ENCODE measurements at regions not wholly inside any gene's neighbourhood (a gene's known extent, or its start where the extent isn't known, plus 50 kb on each side); places are given as distances from the start of the nearest gene placed in this dataset.

DNA sequence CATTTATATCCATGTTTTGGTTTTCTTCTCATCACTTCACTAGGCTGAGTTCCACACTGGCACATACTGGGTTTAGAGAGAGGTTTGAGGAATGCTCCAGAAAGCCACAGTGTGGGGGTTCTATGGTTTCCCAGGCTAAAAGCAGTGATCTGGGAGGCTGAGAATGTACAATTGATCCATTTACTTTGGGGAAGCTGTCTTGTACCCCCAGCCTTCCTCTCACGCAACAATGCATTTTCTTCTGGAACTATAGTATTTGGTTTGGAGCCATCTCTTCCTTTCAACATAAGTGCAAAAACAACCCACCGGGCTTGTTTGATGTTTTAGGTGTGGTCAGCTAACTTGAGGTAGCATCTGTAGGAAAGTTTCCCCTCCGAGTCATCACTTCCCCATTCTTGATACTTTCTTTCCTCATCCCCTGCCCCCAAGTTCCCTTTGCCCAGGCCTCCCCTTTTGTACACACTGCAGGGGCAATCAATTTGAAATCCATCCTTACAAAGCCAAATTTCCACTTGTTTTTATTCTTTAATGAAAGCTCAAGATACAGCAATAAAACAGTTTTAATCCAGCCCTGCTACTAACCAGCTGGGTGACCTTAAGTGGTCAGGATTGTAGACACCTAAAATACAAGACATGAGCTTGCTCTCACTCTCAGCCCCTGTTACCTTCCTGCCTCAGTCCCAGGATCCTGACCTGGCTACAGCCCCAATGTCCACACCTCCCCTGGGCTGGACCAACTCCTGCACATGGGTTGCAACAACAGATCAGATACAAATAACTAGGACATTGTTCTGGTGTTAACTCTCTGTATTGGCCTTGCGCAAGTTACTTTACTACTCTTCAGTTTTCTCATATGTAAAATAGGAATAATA, 109.2 kb downstream of the FHDC1 start:
- POLR2A ChIA-PET = no interaction called here
- CTCF ChIA-PET = interaction anchor here (1.5 to 4.7 kb wide), 5 partner anchors 12 to 125 kb away, joined by 3 to 18 read pairs (median 4); no protein-coding TSS in a partner anchor
- TF ChIP-seq, protein P1, sequence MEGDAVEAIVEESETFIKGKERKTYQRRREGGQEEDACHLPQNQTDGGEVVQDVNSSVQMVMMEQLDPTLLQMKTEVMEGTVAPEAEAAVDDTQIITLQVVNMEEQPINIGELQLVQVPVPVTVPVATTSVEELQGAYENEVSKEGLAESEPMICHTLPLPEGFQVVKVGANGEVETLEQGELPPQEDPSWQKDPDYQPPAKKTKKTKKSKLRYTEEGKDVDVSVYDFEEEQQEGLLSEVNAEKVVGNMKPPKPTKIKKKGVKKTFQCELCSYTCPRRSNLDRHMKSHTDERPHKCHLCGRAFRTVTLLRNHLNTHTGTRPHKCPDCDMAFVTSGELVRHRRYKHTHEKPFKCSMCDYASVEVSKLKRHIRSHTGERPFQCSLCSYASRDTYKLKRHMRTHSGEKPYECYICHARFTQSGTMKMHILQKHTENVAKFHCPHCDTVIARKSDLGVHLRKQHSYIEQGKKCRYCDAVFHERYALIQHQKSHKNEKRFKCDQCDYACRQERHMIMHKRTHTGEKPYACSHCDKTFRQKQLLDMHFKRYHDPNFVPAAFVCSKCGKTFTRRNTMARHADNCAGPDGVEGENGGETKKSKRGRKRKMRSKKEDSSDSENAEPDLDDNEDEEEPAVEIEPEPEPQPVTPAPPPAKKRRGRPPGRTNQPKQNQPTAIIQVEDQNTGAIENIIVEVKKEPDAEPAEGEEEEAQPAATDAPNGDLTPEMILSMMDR (IDR thresholded peaks at IDR 0.05; ENCODE audit: control extremely low read depth, extremely low read depth, low read depth, missing control alignments) = no peak
- DNase-seq (ENCODE audit: extremely low spot score) = no peak

DNA sequence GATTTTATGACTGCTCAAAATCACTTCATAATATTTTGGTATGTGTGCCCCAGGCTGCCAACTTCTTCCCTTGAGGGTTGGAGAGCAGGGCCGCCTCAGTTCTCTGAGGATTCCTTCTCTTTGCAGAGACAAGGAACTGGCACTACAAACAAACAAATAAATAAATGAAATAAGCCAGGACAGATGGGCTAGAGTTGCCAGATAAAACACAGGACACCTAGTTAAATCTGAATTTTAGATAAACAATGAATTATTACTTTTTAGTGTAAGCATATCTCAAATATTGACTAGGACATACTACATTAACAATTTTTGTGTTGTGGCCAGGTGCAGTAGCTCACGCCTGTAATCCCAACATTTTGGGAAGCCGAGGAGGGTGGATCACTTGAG, 122.5 kb downstream of the FHDC1 start:
- no peak for DNase-seq (ENCODE audit: extremely low spot score)
- ChIA-PET CTCF (interaction anchor here (2.0 to 3.5 kb wide), 2 partner anchors 12 to 25 kb away, joined by 5 to 18 read pairs; no protein-coding TSS in a partner anchor), POLR2A (no interaction called here)
- TF ChIP-seq, protein P1 (IDR thresholded peaks at IDR 0.05; ENCODE audit: control extremely low read depth, extremely low read depth, low read depth, missing control alignments) = no peak

DNA sequence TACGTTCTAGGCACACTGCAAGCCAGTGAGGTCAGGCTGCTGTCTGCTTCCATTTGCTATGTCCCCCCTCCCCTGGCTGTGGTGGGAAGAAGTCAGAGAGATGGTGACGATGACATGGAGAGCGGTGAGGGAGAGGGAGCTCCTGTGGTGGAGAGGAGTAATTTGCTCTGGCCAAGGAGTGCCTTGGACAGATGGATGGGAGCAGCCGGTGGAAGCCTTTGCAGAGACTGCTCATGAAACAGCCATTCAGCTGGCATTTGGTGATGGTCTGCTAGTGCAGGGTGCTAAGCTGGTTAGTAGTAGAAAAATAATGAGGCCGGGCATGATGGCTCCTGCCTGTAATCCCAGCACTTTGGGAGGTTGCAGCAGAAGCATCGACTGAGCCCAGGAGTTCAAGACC, 124.1 kb downstream of the FHDC1 start:
- POLR2A ChIA-PET = no interaction called here
- CTCF ChIA-PET = interaction anchor here (1.1 to 2.0 kb wide), 2 partner anchors 23 to 26 kb away, joined by 3 to 5 read pairs; no protein-coding TSS in a partner anchor
- no peak for DNase-seq (ENCODE audit: extremely low spot score)
- TF ChIP-seq, protein P1 (IDR thresholded peaks at IDR 0.05; ENCODE audit: control extremely low read depth, extremely low read depth, low read depth, missing control alignments) = no peak

DNA sequence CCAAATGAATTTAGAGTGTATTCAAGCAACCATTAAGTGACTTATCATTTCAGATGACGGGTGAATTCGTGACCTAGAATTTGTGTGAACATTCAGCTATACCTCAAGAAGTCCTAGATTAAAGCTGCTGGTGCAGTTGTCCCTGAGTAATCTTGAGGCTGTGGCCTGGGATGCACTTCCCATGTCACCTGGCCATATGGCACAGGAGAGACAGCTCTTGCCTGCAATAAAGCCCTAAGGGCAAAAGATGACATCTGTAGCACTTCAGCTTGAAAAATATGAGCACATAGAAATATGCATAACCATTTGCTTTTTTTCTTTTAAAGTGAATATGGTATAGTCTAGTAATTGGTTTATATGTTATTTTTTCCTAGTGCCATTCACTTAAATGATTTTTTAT, 125.8 kb downstream of the FHDC1 start:
- TF ChIP-seq, protein P1 (IDR thresholded peaks at IDR 0.05; ENCODE audit: control extremely low read depth, extremely low read depth, low read depth, missing control alignments) = no peak
- ChIA-PET POLR2A (no interaction called here), CTCF (interaction anchor here (0.9 to 2.7 kb wide), 3 partner anchors 20 to 23 kb away, joined by 3 to 6 read pairs (median 4); no protein-coding TSS in a partner anchor)
- no peak for DNase-seq (ENCODE audit: extremely low spot score)

DNA sequence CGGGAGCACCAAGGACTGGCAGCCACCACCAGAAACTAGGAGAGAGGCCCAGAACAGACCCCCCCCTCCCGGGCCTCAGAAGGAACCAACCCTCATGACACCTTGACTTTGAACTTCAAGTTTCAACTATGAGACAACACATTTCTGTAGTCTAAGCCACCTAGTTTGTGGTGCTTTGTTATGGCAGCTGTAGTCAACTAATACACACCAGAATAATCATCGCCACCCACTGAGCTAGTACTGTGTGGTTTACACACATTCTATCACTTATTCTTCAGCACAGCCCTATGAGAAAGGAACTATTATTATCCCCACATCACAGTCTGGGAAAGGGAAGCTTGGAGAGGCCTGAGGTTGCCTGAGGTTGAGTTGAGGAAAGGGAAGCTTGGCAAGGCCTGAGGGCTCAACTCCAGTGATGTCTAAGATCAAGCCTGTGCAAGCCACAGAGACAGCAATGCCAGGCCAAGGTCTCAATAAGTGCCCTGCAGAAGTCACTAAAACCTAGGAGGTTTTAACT, 126.6 kb downstream of the FHDC1 start:
- ChIA-PET CTCF (interaction anchor here (1.0 to 2.7 kb wide), 2 partner anchors 21 to 23 kb away, joined by 4 to 6 read pairs; no protein-coding TSS in a partner anchor), POLR2A (no interaction called here)
- TF ChIP-seq, protein P1 (IDR thresholded peaks at IDR 0.05; ENCODE audit: control extremely low read depth, extremely low read depth, low read depth, missing control alignments) = no peak
- DNase-seq (ENCODE audit: extremely low spot score) = no peak

DNA sequence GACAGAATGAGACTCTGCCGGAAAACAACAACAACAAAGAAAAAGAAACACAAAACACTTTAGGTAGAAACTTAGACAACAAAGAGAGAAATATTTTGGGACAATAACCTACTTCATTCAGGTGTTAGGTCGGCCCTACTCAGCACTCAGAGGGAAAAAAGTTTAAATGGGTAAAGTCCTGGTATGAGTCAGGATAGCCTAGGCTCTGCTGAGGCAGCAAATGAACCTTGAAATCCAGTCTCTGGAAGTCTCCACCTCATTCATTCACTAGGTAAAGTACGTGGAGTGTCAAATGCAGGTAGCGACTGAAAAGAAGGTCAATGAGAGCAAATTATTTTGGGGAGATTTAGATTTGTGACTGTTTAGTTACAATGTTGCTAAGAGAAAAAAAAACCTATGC, 127.4 kb downstream of the FHDC1 start:
- ChIA-PET CTCF (interaction anchor here (2.7 kb wide), 1 partner anchor 22 kb away, joined by 6 read pairs; no protein-coding TSS in a partner anchor), POLR2A (no interaction called here)
- no peak for DNase-seq (ENCODE audit: extremely low spot score)

More for the DNA sequence above, 127.4 kb downstream of the FHDC1 start:
- TF ChIP-seq, protein P1 (IDR thresholded peaks at IDR 0.05; ENCODE audit: control extremely low read depth, extremely low read depth, low read depth, missing control alignments) = no peak

Measured in GM10248 (cell line).